ENCODE measurements at regions not wholly inside any gene's neighbourhood (a gene's known extent, or its start where the extent isn't known, plus 50 kb on each side); places are given as distances from the start of the nearest gene placed in this dataset.
"Not testable (repeated sequence)": the region's sequence is repeated elsewhere in the genome, so short reads cannot be mapped to it uniquely, and the experiment has no call there.

- DNase-seq, result no peak
Measured at GRCh38 chr2:395886-396285, 108.0 kb upstream of the ALKAL2 start.

- DNase-seq, result peak; percentile 49
Measured at GRCh38 chr2:393711-394696, 106.1 kb upstream of the ALKAL2 start.

GRCh38 chr2:392926-393280 is 105.0 kb upstream of the ALKAL2 start:
- no peak for DNase-seq

GRCh38 chr2:392181-392925 is 104.5 kb upstream of the ALKAL2 start:
- DNase-seq, result no peak

GRCh38 chr2:391696-392095 is 103.8 kb upstream of the ALKAL2 start:
- no peak for DNase-seq

- no peak for DNase-seq
Measured at GRCh38 chr2:390959-391358, 103.1 kb upstream of the ALKAL2 start.

- DNase-seq, result not testable (repeated sequence)
Measured at GRCh38 chr2:389985-390384, 102.1 kb upstream of the ALKAL2 start.

GRCh38 chr2:388752-389151 is 100.9 kb upstream of the ALKAL2 start:
- DNase-seq, result not testable (repeated sequence)

- no peak for DNase-seq
Measured at GRCh38 chr2:387980-388421, 100.1 kb upstream of the ALKAL2 start.

GRCh38 chr2:386406-387103 is 98.7 kb upstream of the ALKAL2 start:
- DNase-seq, result no peak

GRCh38 chr2:385785-386184 is 97.9 kb upstream of the ALKAL2 start:
- no peak for DNase-seq

- DNase-seq, result no peak
Measured at GRCh38 chr2:385061-385460, 97.2 kb upstream of the ALKAL2 start.

- no peak for DNase-seq
Measured at GRCh38 chr2:383888-384287, 96.0 kb upstream of the ALKAL2 start.

GRCh38 chr2:383178-383577 is 95.3 kb upstream of the ALKAL2 start:
- DNase-seq, result peak; percentile 28

GRCh38 chr2:382728-383022 is 94.8 kb upstream of the ALKAL2 start:
- no peak for DNase-seq

GRCh38 chr2:381941-382727 is 94.2 kb upstream of the ALKAL2 start:
- DNase-seq, result peak; percentile 19

GRCh38 chr2:381181-381580 is 93.3 kb upstream of the ALKAL2 start:
- DNase-seq, result no peak

GRCh38 chr2:380772-381171 is 92.9 kb upstream of the ALKAL2 start:
- DNase-seq, result no peak

- no peak for DNase-seq
Measured at GRCh38 chr2:380221-380620, 92.3 kb upstream of the ALKAL2 start.

- DNase-seq, result no peak
Measured at GRCh38 chr2:379778-380177, 91.9 kb upstream of the ALKAL2 start.

- no peak for DNase-seq
Measured at GRCh38 chr2:378364-378763, 90.5 kb upstream of the ALKAL2 start.

- DNase-seq, result no peak
Measured at GRCh38 chr2:377414-377813, 89.5 kb upstream of the ALKAL2 start.

All from tongue (tissue), 1 donor.